Stimulated activated CD4-positive, alpha-beta T cell treated with anti-CD3 and anti-CD28 coated beads, Interleukin-12 subunit alpha, Interleukin-12 subunit beta, amount 100 ng/mL, for 48 hours (primary cell): ENCODE measurements at regions not wholly inside any gene's neighbourhood (a gene's known extent, or its start where the extent isn't known, plus 50 kb on each side); places are given as distances from the start of the nearest gene placed in this dataset.

Source experiments
- DNase-seq, 3 donors: peaks; one replicate each; pipeline ENCODE4 v3.0.0-alpha.2; 2020; ENCODE audit warnings: low read depth in 2 of 3, low spot score in 1 of 3

GRCh38 chr13:50355797-50356196, 340.6 kb downstream of the KCNRG start:
- no peak for DNase-seq

GRCh38 chr13:50357136-50357535, 341.9 kb downstream of the KCNRG start:
- DNase-seq, result no peak

GRCh38 chr13:50357586-50358118, 342.4 kb downstream of the KCNRG start:
- DNase-seq, result no peak

GRCh38 chr13:50358231-50359040, 343.2 kb downstream of the KCNRG start:
- DNase-seq, result no peak

GRCh38 chr13:50359041-50359367, 343.8 kb downstream of the KCNRG start:
- no peak for DNase-seq

GRCh38 chr13:50359779-50360178, 344.5 kb downstream of the KCNRG start:
- no peak for DNase-seq

GRCh38 chr13:50360637-50361036, 345.4 kb downstream of the KCNRG start:
- DNase-seq, result no peak

GRCh38 chr13:50361282-50361681, 346.0 kb downstream of the KCNRG start:
- no peak for DNase-seq

GRCh38 chr13:50365408-50366391, 350.5 kb downstream of the KCNRG start:
- peak; percentile 47 to 60 (median 51) for DNase-seq

GRCh38 chr13:50366488-50367174, 351.4 kb downstream of the KCNRG start:
- peak in 2 of 3 donors; percentile 33 to 50 for DNase-seq

GRCh38 chr13:50369646-50370045, 354.4 kb downstream of the KCNRG start:
- DNase-seq, result no peak

GRCh38 chr13:50370303-50370950, 355.2 kb downstream of the KCNRG start:
- DNase-seq, result no peak

- DNase-seq, result no peak
Measured at GRCh38 chr13:50374517-50374916, 359.3 kb downstream of the KCNRG start.

- no peak for DNase-seq
Measured at GRCh38 chr13:50375792-50376191, 360.5 kb downstream of the KCNRG start.

- no peak for DNase-seq
Measured at GRCh38 chr13:50376895-50377575, 361.8 kb downstream of the KCNRG start.

GRCh38 chr13:50377726-50378270, 362.6 kb downstream of the KCNRG start:
- no peak for DNase-seq

- DNase-seq, result no peak
Measured at GRCh38 chr13:50378509-50379044, 363.3 kb downstream of the KCNRG start.

- DNase-seq, result no peak
Measured at GRCh38 chr13:50379584-50379983, 364.3 kb downstream of the KCNRG start.

GRCh38 chr13:50380905-50381304, 365.7 kb downstream of the KCNRG start:
- DNase-seq, result no peak

GRCh38 chr13:50382511-50382910, 367.3 kb downstream of the KCNRG start:
- DNase-seq, result no peak
